RWPE1 (cell line): ENCODE measurements at regions not wholly inside any gene's neighbourhood (a gene's known extent, or its start where the extent isn't known, plus 50 kb on each side); places are given as distances from the start of the nearest gene placed in this dataset.

Source experiments
- CTCF ChIA-PET: fragments of 350-600 bp; sonication (Branson Sonifier 250); formaldehyde crosslinking; extraction: SDS; loops from one replicate; lab custom pipeline; 2021; lab: Yijun Ruan, JAX
- POLR2A ChIA-PET: fragments of 400-600 bp; formaldehyde crosslinking; extraction: SDS; loops from one replicate; lab custom pipeline; 2020; ENCODE audit warnings: antibody characterized with exemption; ENCODE audit not compliant: low non-redundant PET; lab: Yijun Ruan, JAX
- DNase-seq: peaks from one replicate; pipeline ENCODE4 v3.0.0; 2012; ENCODE audit warnings: low spot score
- H3K27ac ChIP-seq: fragments of 450-650 bp; 2 replicates; pipeline ENCODE4 v1.5.1; 2017
- CTCF ChIP-seq: fragments of 450-650 bp; conservative IDR thresholded peaks from 2 replicates; pipeline ENCODE4 v1.5.1; 2017; ENCODE audit warnings: low read depth, mild to moderate bottlenecking

DNA sequence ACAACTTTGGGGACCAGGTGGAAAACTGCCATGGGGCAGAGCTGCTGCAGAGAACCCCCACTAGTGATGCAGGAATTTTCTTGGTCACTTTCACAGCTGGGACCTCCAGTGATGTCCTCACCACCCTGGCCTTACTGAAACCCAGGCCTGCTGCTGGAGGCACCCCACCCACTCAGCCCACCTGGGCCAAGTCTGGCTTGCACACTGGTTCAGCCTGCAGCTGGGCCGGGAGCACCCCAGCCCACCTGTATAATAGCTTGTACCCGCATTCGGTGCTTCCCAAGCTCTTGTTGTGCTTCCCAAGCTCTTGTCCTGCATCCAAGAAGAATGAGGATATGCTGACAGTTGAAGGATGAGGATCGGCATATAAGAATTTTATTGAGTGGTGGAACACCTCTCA is 86.4 kb upstream of the ZMAT1 start:
- ChIA-PET CTCF (no interaction called here), POLR2A (no interaction called here)
- TF ChIP-seq CTCF = no peak
- DNase-seq = no peak
- no peak overlapping the region for H3K27ac ChIP-seq

DNA sequence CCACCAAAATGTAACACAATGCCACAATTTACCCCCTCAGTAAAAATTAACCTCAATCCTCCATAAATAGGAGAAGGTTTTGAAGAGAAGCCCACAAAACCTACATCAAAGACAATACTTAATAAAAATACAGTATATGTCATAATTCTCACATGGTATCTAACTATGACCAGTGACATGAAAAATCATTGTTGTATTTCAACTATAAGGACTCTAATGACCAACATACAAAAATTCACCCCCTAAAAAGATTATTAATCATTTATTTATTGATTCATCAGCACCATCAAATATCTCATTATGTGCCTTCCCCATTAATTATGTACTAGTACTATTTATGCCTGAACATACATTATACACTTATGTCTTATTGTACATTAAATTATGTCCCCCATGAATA is 77.1 kb upstream of the ZMAT1 start:
- DNase-seq = no peak
- no peak for TF ChIP-seq CTCF
- POLR2A ChIA-PET = no interaction called here
- H3K27ac ChIP-seq = no peak overlapping the region
- CTCF ChIA-PET = no interaction called here

GRCh38 chrX:101999644-102000539 is 68.1 kb upstream of the ZMAT1 start:
- CTCF ChIA-PET = no interaction called here
- POLR2A ChIA-PET = no interaction called here
- no peak for DNase-seq
- no peak overlapping the region for H3K27ac ChIP-seq
- no peak for TF ChIP-seq CTCF

- ChIA-PET POLR2A (no interaction called here), CTCF (no interaction called here)
- TF ChIP-seq CTCF = no peak
- DNase-seq = no peak
- no peak overlapping the region for H3K27ac ChIP-seq
These were observed 61.5 kb upstream of the ZMAT1 start for GRCh38 chrX:101993335-101993734.

DNA sequence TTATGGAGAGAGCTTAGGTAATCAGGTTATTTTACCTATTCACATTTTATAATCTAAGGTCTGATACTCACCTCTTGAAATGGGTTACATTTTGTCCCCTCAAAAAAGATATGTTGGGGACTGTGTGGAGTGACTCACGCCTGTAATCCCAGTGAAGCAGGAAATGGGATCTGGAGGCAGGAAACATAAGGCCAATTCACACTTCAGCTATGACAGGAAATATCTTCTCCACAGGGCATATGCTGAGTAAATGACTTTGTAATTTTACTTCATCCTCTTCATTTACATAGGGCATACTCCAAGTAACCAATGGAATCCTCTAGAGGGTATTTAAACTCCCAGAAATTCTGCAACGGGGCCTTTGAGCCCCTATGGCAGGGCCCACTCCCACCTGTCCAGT is 54.8 kb upstream of the ZMAT1 start:
- no peak overlapping the region for H3K27ac ChIP-seq
- CTCF ChIA-PET = no interaction called here
- TF ChIP-seq CTCF = no peak
- POLR2A ChIA-PET = no interaction called here
- DNase-seq = no peak
